ENCODE measurements at regions not wholly inside any gene's neighbourhood (a gene's known extent, or its start where the extent isn't known, plus 50 kb on each side); places are given as distances from the start of the nearest gene placed in this dataset.
"Not testable (repeated sequence)": the region's sequence is repeated elsewhere in the genome, so short reads cannot be mapped to it uniquely, and the experiment has no call there.

DNA sequence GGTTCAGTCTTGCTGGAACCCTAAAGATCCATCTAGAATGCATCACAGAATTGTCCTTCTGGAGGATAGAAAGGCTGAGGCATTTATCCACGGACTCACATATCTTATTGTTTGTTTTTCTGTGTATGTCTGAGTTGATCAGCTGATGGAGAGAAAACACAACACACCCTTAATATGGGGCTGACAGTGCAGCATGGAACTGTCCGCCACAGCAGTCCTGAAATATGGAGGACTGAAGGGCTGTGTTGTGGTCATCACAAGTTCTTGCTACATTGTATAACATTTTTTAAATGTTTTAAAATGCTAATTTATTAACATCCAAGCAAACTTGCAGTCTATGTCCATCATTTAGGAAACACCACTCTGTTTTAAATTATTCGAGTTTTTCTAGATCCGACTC, 448.9 kb upstream of the ERCC4 start:
- DNase-seq = no peak

GRCh38 chr16:13478991-13479390, 441.0 kb upstream of the ERCC4 start:
- DNase-seq = no peak

DNA sequence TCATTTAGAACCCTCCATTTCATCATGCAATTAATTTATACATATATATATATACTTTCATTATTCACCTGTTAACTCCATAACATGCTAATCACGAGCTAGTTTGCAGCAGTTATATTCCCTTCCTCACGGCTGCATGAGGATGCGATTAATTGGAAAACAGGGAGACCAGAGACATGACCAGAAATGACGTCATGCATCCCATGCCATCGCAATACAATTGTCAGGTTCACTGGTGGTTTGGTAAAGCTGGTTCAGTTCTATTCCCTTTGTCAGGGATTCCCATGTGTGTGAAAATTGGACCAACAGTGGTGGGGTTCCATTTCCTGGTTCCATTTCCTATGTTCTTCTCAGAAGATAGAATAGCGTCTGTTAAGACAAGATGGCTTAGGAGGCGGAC, 440.4 kb upstream of the ERCC4 start:
- no peak for DNase-seq

DNA sequence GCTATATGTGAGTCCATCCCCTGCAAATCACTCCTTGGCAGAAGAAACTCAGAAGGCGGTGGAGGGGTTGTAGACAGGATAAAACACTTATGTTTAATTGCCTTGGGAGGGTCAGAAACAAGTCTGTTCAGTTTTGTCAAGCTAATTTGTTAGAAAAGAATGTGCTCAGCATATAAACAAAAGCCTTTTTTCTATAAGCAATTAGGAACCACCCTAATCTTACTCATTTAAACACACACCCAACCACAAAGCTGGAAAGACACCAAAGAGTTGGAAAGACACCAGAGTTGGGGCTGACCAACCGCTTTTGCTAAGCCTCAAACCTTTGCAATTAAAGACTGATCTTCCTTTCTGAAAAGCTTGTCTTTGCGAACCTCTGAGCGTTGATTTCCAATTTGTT, 439.2 kb upstream of the ERCC4 start:
- no peak for DNase-seq

GRCh38 chr16:13483121-13483520, 436.8 kb upstream of the ERCC4 start:
- no peak for DNase-seq

DNA sequence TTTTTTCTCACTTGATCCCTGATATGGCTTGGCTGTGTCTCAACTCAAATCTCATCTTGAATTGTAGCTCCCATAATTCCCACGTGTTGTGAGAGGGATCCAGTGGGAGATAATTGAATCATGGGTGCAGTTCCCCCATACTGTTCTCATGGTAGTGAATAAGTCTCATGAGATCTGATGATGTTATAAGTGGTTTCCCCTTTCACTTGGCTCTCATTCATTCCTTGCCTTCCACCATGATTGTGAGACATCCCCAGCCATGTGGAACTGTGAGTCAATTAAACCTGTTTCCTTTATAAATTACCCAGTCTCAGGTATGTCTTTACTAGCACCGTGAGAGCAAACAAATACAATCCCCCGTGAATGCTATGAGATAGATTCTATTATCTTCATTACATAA, 430.5 kb upstream of the ERCC4 start:
- DNase-seq = not testable (repeated sequence)

- DNase-seq = no peak
Observed at GRCh38 chr16:13492046-13492445, 427.9 kb upstream of the ERCC4 start.

GRCh38 chr16:13503960-13504635, 415.9 kb upstream of the ERCC4 start:
- DNase-seq = no peak

DNA sequence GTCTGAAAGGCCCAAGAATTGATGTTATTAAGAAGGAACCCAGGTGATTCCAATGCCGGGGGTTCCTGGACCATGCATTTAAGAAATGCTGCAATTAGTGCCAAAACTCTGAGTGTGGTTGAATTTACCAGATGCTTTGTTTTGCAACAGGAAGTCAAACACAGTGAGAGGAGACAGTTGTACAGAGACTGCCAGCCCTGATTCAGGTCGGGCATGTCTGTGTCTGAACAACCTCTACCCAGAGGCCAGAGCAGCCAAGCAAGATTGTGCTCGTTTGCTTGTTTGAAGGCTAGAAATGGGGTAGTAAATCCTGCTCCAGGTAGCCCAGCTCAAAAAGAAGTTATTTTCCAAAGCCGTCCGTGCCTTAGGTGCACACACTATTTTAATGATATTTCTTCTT, 412.4 kb upstream of the ERCC4 start:
- DNase-seq = no peak

DNA sequence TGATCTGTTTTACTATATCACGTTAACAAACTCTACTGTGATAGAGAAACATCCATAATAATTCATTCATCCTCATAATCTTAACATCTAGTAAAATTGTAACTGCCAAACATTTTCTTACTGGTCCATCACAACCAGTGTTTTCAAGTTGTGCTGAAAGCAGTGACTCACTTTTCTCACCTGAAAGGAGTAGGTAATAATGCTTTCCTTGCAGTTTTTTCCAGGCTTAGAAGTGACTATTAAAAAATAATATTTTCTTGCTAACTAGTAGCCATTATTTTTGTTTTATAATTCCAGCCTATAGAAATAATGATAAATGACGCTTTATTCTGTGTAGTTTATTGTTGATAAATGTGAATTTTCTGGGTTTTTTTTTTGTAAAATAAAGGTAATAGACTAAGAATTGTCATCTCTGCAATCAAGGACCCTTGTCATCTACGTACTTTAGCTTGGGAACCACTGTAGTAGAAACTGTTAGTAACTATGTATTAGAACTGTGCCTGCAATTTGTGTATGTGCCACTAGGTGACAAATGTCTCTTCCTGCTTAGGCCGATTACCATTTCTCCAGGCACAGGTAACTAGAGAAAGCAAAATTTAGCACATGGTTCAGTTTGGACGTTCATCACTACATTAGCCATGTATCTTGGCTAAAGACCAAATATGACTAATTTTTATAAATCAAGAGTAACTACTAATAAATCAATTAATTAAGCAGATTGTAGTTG, 409.4 kb upstream of the ERCC4 start:
- no peak for DNase-seq

DNA sequence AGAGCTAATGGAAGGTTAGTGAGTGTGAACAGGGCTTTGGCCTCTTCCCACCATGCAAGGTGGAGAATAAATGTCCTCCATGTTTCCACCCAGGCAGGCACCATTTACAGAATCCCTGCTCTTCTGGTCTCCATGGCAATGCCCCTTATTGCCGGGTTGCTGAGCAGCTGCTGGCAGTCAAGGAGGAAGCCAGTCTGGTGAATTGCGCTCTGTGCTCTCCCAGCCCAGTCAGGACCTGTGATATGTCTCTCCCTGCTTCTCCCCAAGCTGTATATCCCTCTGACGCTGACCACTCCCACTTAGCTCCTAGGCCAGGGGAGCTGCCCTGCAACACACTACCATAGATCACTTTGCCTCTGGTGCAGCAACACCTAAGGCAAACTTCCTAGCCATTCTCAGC, 402.1 kb upstream of the ERCC4 start:
- no peak for DNase-seq

DNA sequence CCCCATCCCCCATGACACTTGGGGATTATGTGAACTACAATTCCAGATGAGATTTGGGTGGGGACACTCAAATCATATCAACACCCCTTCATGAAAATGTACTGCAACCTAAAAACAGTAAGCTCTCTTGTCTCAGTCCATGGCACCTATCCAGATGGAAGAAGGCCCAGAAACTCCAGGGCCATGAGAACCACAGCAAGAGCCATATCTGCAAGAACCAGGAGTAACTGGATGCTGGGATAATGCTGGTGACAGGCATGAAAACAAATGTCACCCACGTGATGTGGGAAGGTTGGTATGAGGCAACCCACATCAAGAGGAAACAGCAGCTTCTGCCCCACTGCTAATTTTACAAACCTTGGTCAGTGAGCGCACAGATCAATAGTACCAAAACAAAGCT, 400.1 kb upstream of the ERCC4 start:
- DNase-seq = no peak

- no peak for DNase-seq
Observed at GRCh38 chr16:13521356-13521755, 398.6 kb upstream of the ERCC4 start.

GRCh38 chr16:13527332-13527731, 392.6 kb upstream of the ERCC4 start:
- DNase-seq = no peak

GRCh38 chr16:13528691-13529090, 391.3 kb upstream of the ERCC4 start:
- DNase-seq = no peak

DNA sequence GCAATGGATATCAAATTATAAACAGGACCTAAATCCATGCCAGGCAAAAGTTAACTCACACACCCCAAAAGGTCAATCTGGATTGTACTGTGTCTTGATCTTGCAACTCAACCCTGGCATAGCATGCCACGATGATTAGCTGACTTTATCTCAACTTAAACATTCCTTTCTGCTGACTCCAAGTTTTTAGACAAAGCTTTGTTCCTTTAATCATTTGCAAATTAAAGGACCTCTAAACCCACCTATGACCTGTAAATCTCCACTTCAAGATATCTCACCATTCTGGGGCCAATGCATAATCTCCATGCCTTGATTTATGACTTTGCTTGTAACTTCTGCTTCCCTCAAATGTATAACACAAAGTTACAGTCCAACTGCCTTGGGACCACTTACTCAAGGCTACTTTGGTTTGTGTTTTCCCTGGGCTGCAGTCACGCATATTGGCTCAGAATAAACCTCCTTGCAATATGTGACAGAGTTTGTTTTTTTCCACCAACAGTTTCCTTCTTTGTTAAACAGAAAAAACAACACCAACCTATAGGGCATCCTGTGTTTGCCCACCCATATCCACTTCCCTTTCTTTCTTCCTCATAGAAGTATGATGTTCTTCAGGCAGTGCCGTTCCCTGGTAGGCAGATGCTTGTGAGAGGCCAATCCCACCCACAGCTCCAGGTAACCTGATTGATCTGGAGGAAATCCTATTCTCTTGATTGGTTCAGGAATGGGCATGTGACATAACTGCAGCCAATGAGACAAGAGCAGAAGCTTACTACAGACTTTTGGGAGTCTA, 390.6 kb upstream of the ERCC4 start:
- no peak for DNase-seq

DNA sequence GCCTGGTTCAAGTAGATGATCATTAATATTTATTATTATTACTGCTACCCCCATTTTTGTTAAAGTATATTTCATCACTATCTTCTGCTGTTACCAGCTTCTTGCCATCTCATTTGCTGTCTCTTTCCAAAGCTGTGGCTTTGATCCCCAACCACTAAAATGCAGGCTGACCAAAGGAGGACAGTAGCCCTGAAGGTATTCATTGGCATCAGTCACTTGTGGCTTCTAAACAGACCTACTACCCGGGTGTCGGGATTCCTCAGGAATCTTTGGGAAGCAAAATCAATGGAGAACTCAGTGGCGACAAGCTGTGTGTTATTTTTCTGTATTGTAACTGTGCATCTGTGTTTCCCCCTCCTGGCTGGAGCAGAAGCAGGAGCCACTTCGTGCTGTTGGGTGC, 379.2 kb upstream of the ERCC4 start:
- DNase-seq = no peak

GRCh38 chr16:13542284-13542683, 377.7 kb upstream of the ERCC4 start:
- no peak for DNase-seq

- peak; percentile 8 for DNase-seq
Observed at GRCh38 chr16:13543850-13544249, 376.1 kb upstream of the ERCC4 start.

DNA sequence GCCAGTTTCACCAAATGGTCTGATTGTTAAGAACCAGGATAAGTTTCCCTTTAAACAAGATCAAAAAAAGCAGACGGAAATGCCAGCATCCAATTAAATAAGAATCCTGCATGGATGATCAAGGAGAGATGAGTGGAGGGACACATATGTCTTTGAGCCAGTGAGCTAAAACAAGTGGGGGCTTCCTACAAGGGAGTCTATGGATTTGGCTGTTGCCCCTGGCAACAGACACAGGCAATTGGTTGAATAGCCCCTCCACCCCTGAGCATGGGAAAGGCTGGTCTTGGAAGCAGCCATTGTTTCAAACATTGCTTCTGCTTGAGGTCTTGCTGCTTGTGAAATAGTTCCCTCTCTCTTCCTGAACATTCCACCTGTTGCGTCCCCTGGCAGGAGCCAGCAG, 374.7 kb upstream of the ERCC4 start:
- DNase-seq = no peak

DNA sequence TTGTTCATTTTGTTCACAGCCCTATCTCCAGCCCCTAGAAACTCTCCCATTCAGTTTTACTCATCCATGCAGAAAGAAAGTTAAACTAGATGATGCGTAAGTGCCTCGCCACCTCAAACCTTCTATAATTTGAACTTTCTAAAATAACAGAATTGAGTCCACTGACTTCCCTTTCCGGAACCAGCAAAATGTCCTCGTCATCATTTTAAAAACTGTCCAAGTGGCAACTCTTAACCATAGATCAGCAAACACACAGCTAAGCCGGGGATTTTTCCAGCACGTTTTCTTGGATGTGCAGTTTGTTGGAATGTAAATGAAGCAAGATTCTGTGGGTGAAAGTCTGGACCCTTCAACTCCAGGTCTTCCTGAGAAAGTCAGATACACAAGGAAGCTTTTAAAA, 369.7 kb upstream of the ERCC4 start:
- no peak for DNase-seq

DNA sequence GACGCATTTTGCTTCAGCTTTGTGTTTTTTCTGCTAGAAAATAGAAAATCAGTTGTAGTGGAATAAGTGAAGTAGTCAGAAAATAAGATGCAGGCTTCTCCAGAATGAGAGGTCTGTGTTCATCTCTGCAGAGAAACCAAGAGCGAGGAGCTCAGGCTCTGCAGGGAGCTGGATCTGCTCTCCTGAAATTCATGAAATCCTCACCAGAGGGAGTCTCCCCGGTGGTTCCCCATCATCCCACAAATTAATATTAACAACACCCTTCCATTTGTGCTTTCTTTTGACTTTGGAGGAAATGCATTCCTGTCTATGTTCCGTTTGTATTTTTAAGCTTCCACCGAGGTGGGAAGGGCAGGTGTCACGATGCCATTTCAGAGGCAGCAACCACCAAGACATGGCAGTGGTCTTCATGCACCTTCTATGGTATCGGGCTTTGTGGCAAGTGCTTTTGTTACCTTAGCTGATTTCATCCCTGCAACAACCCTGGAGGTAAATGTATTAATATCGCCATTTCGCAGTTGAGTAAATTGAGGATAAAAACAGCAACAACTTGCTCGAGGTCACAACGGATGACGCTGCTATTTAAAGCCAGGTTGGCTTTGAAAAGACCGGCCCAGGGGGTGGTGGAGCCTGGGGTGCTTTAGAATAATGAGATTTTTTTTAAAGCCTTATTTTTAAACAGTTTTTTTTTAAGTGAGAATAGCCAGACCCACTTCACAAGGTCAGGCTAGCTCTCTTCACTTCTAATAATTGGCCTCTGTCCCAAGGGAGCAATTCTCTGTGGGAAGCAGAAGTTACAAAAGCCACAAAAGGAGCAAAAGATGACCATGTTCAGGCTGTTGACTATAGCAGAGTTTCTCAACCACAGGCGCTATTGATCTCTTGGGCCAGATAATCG, 367.6 kb upstream of the ERCC4 start:
- DNase-seq = no peak

GRCh38 chr16:13552960-13553257, 367.0 kb upstream of the ERCC4 start:
- no peak for DNase-seq
